Stimulated activated CD4-positive, alpha-beta T cell treated with anti-CD3 and anti-CD28 coated beads, TNF-alpha, amount 100 ng/mL, for 24 hours (primary cell): ENCODE measurements at regions not wholly inside any gene's neighbourhood (a gene's known extent, or its start where the extent isn't known, plus 50 kb on each side); places are given as distances from the start of the nearest gene placed in this dataset.
"Not testable (repeated sequence)": the region's sequence is repeated elsewhere in the genome, so short reads cannot be mapped to it uniquely, and the experiment has no call there.

Source experiments
- DNase-seq, 3 experiments: peaks; one replicate each; pipeline ENCODE4 v3.0.0-alpha.2; 2020; ENCODE audit warnings: low read depth in 3 of 3

GRCh38 chr18:38551881-38552280, 986.3 kb upstream of the CELF4 start:
- no peak for DNase-seq

- DNase-seq, result no peak
Measured at GRCh38 chr18:38545071-38545470, 979.5 kb upstream of the CELF4 start.

GRCh38 chr18:38539856-38540255, 974.3 kb upstream of the CELF4 start:
- no peak for DNase-seq

GRCh38 chr18:38539371-38539770, 973.8 kb upstream of the CELF4 start:
- no peak for DNase-seq

- DNase-seq, result no peak
Measured at GRCh38 chr18:38534073-38534472, 968.5 kb upstream of the CELF4 start.

GRCh38 chr18:38526922-38527321, 961.3 kb upstream of the CELF4 start:
- DNase-seq, result no peak

GRCh38 chr18:38525039-38525438, 959.4 kb upstream of the CELF4 start:
- no peak for DNase-seq

- no peak for DNase-seq
Measured at GRCh38 chr18:38520786-38521185, 955.2 kb upstream of the CELF4 start.

GRCh38 chr18:38502539-38502938, 936.9 kb upstream of the CELF4 start:
- no peak for DNase-seq

GRCh38 chr18:38497266-38497665, 931.7 kb upstream of the CELF4 start:
- DNase-seq, result peak in 1 of 3 experiments; percentile 3

GRCh38 chr18:38496222-38496793, 930.7 kb upstream of the CELF4 start:
- no peak for DNase-seq

- DNase-seq, result no peak
Measured at GRCh38 chr18:38494065-38494464, 928.5 kb upstream of the CELF4 start.

GRCh38 chr18:38491195-38491594, 925.6 kb upstream of the CELF4 start:
- no peak for DNase-seq

GRCh38 chr18:38489721-38490120, 924.1 kb upstream of the CELF4 start:
- not testable (repeated sequence) for DNase-seq

- no peak for DNase-seq
Measured at GRCh38 chr18:38487521-38487920, 921.9 kb upstream of the CELF4 start.

- no peak for DNase-seq
Measured at GRCh38 chr18:38483326-38483725, 917.7 kb upstream of the CELF4 start.

- DNase-seq, result no peak
Measured at GRCh38 chr18:38481576-38481975, 916.0 kb upstream of the CELF4 start.

GRCh38 chr18:38475686-38476085, 910.1 kb upstream of the CELF4 start:
- no peak for DNase-seq

- DNase-seq, result no peak
Measured at GRCh38 chr18:38473535-38473934, 907.9 kb upstream of the CELF4 start.

- no peak for DNase-seq
Measured at GRCh38 chr18:38470421-38470820, 904.8 kb upstream of the CELF4 start.

GRCh38 chr18:38466426-38466825, 900.8 kb upstream of the CELF4 start:
- no peak for DNase-seq

- DNase-seq, result no peak
Measured at GRCh38 chr18:38464024-38464423, 898.4 kb upstream of the CELF4 start.

GRCh38 chr18:38460657-38461056, 895.1 kb upstream of the CELF4 start:
- DNase-seq, result no peak
